Nephron progenitor cell (in vitro differentiated cells): ENCODE measurements at regions not wholly inside any gene's neighbourhood (a gene's known extent, or its start where the extent isn't known, plus 50 kb on each side); places are given as distances from the start of the nearest gene placed in this dataset.

Source experiments
- DNase-seq: peaks from one replicate; pipeline ENCODE4 v3.0.0; 2021
- H3K27ac Mint-ChIP-seq: 2 replicates; pipeline ENCODE4 v1.8.0; 2021; ENCODE audit warnings: mild to moderate bottlenecking, moderate library complexity, mixed read lengths
- H3K27me3 Mint-ChIP-seq: 2 replicates; pipeline ENCODE4 v1.8.0; 2021; ENCODE audit warnings: mild to moderate bottlenecking, low read depth, mixed read lengths; ENCODE audit not compliant: poor library complexity
- H3K36me3 Mint-ChIP-seq: 2 replicates; pipeline ENCODE4 v1.8.0; 2021; ENCODE audit warnings: low read depth, mixed read lengths
- H3K4me1 Mint-ChIP-seq: 2 replicates; pipeline ENCODE4 v1.8.0; 2021; ENCODE audit warnings: mixed read lengths
- H3K4me3 Mint-ChIP-seq: 2 replicates; pipeline ENCODE4 v1.8.0; 2021; ENCODE audit warnings: mild to moderate bottlenecking, moderate library complexity, mixed read lengths
- H3K9me3 Mint-ChIP-seq: 2 replicates; pipeline ENCODE4 v1.8.0; 2021; ENCODE audit warnings: mild to moderate bottlenecking, moderate library complexity, mixed read lengths
- CTCF ChIP-seq: fragments of 200-600 bp; sonication (generic); IDR thresholded peaks from 2 replicates; pipeline ENCODE4 v1.5.0; 2021; ENCODE audit warnings: antibody characterized with exemption

- Mint-ChIP-seq H3K27ac (no peak overlapping the region), H3K36me3 (no peaks in the 10 kb centered on the region), H3K9me3 (peaks cover 6% of the 10 kb centered on the region), H3K27me3 (peaks cover 10% of the 10 kb centered on the region), H3K4me3 (no peak overlapping the region), H3K4me1 (peaks cover 64% of the 10 kb centered on the region)
- no peak for TF ChIP-seq CTCF
- DNase-seq, result no peak
Measured at GRCh38 chr6:157759028-157759427, 64.0 kb upstream of the SNX9 start.

- peaks cover 10% of the 10 kb centered on the region for H3K27me3 Mint-ChIP-seq
- no peaks in the 10 kb centered on the region for H3K36me3 Mint-ChIP-seq
- H3K27ac Mint-ChIP-seq, result no peak overlapping the region
- peaks cover 3% of the 10 kb centered on the region for H3K9me3 Mint-ChIP-seq
- no peak for TF ChIP-seq CTCF
- H3K4me3 Mint-ChIP-seq, result no peak overlapping the region
- no peak for DNase-seq
- peaks cover 70% of the 10 kb centered on the region for H3K4me1 Mint-ChIP-seq
Measured at GRCh38 chr6:157760137-157760536, 62.9 kb upstream of the SNX9 start.

- Mint-ChIP-seq H3K27me3 (peaks cover 10% of the 10 kb centered on the region), H3K27ac (no peak overlapping the region), H3K4me1 (peaks cover 66% of the 10 kb centered on the region), H3K4me3 (no peak overlapping the region), H3K9me3 (peaks cover 3% of the 10 kb centered on the region), H3K36me3 (no peaks in the 10 kb centered on the region)
- no peak for DNase-seq
- no peak for TF ChIP-seq CTCF
Measured at GRCh38 chr6:157760589-157761330, 62.3 kb upstream of the SNX9 start.

GRCh38 chr6:157761331-157761921, 61.6 kb upstream of the SNX9 start:
- Mint-ChIP-seq H3K4me1 (peaks cover 59% of the 10 kb centered on the region), H3K4me3 (no peak overlapping the region), H3K36me3 (no peaks in the 10 kb centered on the region), H3K9me3 (peaks cover 3% of the 10 kb centered on the region), H3K27ac (no peak overlapping the region), H3K27me3 (peaks cover 9% of the 10 kb centered on the region)
- no peak for DNase-seq
- no peak for TF ChIP-seq CTCF

- Mint-ChIP-seq H3K27ac (no peak overlapping the region), H3K9me3 (peaks cover 3% of the 10 kb centered on the region), H3K36me3 (no peaks in the 10 kb centered on the region), H3K27me3 (peaks cover 6% of the 10 kb centered on the region), H3K4me3 (no peak overlapping the region), H3K4me1 (peaks cover 54% of the 10 kb centered on the region)
- TF ChIP-seq CTCF, result no peak
- no peak for DNase-seq
Measured at GRCh38 chr6:157761926-157762325, 61.1 kb upstream of the SNX9 start.

- Mint-ChIP-seq H3K36me3 (no peaks in the 10 kb centered on the region), H3K27me3 (peaks cover 2% of the 10 kb centered on the region), H3K27ac (no peak overlapping the region), H3K9me3 (peaks cover 3% of the 10 kb centered on the region), H3K4me1 (peaks cover 54% of the 10 kb centered on the region), H3K4me3 (no peak overlapping the region)
- DNase-seq, result no peak
- no peak for TF ChIP-seq CTCF
Measured at GRCh38 chr6:157762636-157763035, 60.4 kb upstream of the SNX9 start.
